NOMO-1 treated with dmso at 0.1 percent for 144 hours (cell line): ENCODE measurements at regions not wholly inside any gene's neighbourhood (a gene's known extent, or its start where the extent isn't known, plus 50 kb on each side); places are given as distances from the start of the nearest gene placed in this dataset.
"Not testable (repeated sequence)": the region's sequence is repeated elsewhere in the genome, so short reads cannot be mapped to it uniquely, and the experiment has no call there.

Experiments used
- DNase-seq: peaks from one replicate; lab custom pipeline; 2025; ENCODE audit not compliant: unreplicated experiment; lab: John Stamatoyannopoulos, UW

- no peak for DNase-seq
These were observed 466.9 kb downstream of the CD83 start for GRCh38 chr6:14584450-14584849.

DNA sequence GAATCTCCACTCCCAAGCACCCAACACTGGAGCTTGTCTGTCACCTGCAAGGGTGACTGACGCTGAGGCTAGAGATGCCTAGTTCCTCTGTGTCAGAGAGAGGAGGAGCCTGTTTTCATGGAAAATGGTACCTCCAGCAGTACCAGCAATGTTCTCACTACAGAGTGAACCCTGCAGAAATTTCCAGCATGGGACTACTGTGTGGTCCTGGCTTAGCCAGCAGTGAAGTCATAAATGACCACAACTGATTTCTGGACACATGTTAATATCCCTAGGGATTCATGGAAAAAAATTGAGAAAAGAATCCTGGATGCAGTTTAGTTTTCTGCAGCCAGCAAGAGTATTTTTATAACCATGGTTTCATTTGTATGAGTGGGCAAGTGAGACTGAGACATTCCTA is 468.1 kb downstream of the CD83 start:
- DNase-seq: no peak

- no peak for DNase-seq
These were observed 471.6 kb downstream of the CD83 start for GRCh38 chr6:14589175-14589574.

DNA sequence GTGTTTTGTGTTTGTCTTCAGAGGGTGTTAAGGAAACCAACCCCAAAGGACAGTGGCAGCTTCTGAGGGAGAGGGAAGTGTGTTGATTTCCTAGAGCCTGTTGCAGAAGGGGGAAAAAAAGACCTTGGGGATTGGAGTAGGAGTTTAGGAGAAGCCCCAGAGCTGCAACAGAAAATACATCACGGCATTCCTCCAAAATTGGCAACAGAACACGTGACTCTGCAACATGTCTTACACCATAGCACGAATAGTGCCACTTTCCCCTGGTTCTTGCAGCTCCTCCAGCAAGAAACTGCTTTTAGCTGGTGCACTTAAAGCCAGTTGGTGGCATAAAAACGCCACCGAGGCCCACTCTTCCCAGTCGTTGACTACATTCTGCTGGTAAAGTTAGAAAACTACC is 473.0 kb downstream of the CD83 start:
- no peak for DNase-seq

- DNase-seq: no peak
These were observed 474.4 kb downstream of the CD83 start for GRCh38 chr6:14591998-14592397.

GRCh38 chr6:14593286-14593685 is 475.7 kb downstream of the CD83 start:
- no peak for DNase-seq

- no peak for DNase-seq
These were observed 478.2 kb downstream of the CD83 start for GRCh38 chr6:14595751-14596150.

- peak; percentile 68 for DNase-seq
These were observed 478.8 kb downstream of the CD83 start for GRCh38 chr6:14596410-14596809.

DNA sequence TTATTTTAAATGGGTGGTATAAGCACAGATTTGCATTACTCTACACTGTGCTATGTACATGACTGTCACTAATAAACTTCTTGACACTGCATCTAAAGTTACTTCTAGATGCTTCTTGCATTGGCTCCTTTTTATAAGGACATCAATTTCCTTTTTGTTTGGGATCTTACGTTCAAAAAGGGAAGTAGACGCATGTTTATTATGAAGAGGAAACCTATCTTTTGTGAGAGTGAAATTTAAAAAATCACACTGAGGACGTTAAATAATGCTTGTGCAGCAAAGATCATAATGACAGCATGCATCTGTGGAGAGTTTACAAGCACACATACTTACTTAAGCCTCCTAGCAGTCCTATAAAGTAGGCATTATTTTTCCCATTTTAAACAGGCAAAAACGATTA is 479.5 kb downstream of the CD83 start:
- no peak for DNase-seq

GRCh38 chr6:14598017-14598864 is 480.7 kb downstream of the CD83 start:
- no peak for DNase-seq

GRCh38 chr6:14600306-14600705 is 482.7 kb downstream of the CD83 start:
- not testable (repeated sequence) for DNase-seq

GRCh38 chr6:14601490-14601889 is 483.9 kb downstream of the CD83 start:
- no peak for DNase-seq

DNA sequence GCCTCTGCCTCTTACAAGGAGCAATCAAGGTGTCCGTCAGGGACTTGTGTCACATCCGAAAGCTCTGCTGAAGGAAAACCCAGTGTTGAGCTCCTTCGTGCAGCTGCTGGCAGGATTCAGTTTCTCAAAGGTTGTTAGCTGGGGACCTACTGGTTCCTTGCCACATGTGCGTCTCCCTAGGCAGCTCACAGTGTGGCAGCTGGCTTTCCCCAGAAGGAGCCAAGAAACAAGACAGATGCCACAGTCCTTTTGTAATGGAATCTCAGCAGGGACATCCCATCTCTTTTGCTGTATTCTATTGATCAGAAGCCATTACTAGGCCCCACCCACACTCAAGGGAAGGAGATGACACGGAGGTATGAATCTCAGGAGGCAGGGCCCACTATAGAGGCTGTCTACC is 488.8 kb downstream of the CD83 start:
- DNase-seq: no peak

DNA sequence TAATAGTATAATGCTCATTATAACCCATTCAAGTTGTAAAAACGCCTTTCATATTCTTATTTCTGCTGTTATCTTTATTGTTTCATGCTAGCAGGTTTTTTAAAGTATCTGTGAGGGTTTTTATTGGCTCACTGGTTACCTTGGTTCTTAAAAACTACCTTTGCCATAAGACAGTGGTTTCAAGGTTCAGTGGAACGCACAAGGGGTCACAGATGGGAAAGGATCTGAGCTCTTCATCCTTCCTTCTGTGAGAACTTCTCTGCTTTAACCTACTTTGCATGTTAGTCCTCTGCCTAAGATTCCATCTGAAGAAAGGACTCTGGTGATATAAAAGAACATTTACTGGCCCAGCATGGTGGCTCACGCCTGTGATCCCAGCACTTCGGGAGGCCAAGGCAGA is 492.6 kb downstream of the CD83 start:
- no peak for DNase-seq

DNA sequence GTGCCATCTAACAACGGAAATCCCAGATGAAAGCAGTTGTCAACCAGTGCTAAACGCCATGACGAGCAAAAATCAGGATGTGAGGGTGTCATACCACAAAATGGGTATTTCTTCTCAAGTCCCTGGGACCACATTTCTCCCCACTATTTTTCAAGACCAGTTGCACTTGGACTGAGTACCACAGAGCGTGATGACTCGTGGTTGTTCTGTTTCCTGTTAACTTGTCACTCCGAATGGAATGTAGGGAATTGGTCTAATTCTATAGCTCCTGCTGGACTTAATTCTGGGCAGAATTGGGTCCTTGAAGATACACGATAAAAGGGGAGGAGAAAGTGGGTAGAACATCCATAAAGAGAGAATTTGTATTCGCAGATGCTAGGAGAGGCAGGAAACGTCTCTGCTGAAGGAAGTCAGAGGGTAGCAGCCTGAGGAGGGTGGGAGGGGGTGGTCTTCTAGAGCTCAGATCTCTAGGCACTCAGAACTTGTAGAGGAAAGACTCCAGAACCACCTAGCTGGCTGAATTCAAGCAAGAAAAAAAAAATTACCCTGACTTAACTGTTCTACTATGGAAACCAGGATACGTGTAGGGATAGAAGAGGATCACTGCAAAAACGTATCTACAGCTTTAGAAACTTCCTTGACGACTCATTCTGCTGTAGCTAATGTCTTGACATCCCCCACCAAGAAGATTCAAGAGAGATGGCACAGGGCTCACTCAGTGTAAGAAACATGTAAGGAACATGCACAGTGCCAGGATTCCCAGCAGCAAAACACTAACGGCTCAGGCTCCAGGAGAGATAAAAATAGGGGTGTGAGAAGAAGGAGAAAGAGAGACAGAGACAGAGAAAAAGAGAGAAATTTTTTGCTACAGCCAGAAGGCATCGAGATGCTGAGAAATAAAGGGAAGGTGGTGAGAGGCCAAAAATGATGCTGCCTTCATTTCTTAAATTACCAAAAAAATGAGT is 494.7 kb downstream of the CD83 start:
- no peak for DNase-seq

DNA sequence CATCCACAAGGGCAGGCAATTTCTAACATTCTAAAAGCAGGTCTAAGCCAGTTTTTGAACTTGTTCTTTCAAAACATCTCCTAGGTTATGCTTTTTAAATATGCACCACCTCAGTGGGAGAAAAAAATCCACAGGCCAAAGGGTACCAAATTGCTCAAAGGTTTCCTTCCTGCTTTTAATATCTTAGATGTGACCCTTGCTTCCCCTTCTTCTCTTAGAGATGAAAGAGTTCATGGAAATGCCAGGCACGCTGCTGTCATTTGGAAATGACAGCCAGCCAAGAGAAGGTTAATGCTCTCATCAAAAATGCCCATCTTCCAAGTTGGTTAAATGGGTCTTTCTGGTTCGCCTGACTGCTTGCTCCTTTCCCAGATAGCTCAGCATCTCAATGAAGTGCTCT is 497.1 kb downstream of the CD83 start:
- no peak for DNase-seq

GRCh38 chr6:14616656-14617055 is 499.1 kb downstream of the CD83 start:
- no peak for DNase-seq

DNA sequence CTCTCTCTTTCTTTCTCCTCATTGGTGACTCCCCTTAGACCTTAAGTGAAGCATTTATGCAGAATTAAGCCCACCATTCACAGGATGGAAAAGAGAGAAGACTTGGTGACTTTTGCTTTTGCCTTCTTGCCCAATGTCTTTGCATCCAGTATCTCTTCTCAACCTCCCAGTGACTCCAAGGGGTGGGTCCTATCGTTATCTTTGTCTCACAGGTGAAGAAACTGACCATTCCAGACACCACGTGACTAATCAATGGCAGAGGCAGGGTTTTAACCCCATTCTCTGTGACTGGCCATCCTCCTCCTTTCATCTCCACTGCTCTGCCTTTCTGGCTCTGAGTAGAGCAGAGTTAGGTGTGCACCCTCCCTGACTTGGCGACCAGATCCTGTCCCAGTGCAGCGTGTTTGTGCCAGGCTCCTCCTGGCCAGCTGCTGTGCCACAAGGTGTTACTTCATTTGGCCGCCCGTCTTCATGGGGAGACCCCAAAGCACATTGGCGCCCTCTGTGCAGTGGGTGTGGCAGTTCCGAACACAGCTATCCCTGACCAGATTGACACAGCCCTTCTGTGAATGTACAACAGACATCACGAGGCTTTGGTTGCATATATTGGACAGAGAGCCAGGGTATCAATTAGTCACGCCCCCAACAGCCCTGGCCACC is 501.3 kb downstream of the CD83 start:
- DNase-seq: no peak

- no peak for DNase-seq
These were observed 501.8 kb downstream of the CD83 start for GRCh38 chr6:14619419-14619781.

DNA sequence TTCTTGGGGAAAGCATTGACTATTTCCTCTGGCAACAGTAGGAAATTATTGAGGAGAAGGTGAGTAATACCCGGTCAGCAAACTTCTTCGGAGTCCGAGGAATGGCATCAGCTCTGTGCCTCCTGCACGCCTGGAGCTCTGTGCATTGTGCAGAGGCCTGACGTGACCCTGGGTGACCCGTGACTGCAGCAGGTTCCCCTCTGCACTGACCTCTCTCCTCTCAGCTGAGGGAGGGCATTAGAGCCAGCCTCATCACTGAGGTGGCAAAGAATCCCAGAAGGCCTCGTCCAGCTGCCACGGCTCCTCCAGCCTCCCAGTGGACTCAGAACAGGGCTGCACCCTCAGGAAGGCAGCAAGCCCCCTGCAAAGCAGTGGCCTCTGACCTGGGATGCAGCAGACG is 502.9 kb downstream of the CD83 start:
- DNase-seq: no peak

DNA sequence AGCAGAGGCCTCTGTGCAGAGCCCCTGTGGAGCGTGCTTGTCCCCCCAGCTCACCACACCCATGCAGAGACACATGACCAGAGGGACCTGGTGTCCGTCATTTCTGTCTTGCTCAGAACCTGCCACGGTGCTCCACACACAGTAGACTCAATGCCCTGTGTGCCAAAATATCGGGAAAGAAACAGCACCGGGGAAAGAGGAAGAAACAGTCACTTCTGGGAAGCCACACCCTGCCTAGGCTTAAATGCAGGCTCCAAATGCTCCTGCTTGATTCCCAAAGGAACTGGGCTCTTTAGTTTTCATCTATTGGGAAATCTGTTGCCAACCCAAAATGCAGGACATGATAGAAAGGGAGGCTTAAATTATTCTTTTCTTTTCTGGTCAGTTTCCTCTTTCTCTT is 503.9 kb downstream of the CD83 start:
- no peak for DNase-seq

DNA sequence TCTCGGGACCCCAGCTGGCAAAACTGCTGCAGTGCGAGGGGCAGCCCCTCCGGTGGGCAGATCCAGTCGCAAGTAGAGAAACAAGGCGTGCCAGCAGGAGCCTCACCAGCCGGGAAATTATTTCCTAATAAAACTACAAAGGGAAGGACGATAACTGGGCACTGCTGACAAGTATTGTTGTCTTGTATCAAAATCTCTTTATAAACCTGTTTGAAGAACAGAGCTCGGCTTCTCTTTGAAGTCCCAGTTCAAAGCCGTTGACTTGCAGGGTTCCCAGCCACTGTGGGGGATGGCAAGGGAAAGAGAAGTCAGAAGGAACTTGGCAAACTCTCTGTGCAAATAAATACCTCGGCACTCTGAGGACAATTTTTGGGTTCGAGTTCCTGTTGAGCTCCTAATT is 504.5 kb downstream of the CD83 start:
- no peak for DNase-seq
